ENCODE measurements at regions not wholly inside any gene's neighbourhood (a gene's known extent, or its start where the extent isn't known, plus 50 kb on each side); places are given as distances from the start of the nearest gene placed in this dataset.

DNA sequence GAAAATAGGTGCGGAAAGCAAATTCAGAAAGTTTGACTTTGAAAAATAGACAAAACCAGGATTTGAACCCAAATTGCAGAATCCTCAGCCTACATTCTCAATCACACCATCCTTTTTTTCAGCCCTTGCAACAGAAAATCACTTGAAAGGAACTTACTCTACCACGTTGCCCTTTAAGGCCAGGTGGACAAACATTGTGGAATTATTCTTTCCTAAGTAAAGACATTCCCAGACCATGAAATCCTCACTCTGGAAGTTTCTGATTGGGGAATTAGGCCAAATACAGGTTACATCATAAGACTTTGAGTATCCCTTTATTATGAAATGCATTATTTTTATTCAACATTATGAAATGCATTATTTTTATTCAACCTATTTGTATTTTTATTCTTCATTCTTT is 259.4 kb downstream of the RAD51AP2 start:
- H3K27ac Mint-ChIP-seq (ENCODE audit: unreplicated experiment): no peak overlapping the region
- no peaks in the 10 kb centered on the region for H3K4me1 Mint-ChIP-seq (ENCODE audit: low read depth, unreplicated experiment)
- intact Hi-C loops (cut with micrococcal nuclease; ENCODE audit: unreplicated experiment): no loop called here
- no peaks in the 10 kb centered on the region for H3K27me3 Mint-ChIP-seq (ENCODE audit: unreplicated experiment)
- no TSS peak for BruUV-seq (replicated peaks)
- TF ChIP-seq, protein P1, sequence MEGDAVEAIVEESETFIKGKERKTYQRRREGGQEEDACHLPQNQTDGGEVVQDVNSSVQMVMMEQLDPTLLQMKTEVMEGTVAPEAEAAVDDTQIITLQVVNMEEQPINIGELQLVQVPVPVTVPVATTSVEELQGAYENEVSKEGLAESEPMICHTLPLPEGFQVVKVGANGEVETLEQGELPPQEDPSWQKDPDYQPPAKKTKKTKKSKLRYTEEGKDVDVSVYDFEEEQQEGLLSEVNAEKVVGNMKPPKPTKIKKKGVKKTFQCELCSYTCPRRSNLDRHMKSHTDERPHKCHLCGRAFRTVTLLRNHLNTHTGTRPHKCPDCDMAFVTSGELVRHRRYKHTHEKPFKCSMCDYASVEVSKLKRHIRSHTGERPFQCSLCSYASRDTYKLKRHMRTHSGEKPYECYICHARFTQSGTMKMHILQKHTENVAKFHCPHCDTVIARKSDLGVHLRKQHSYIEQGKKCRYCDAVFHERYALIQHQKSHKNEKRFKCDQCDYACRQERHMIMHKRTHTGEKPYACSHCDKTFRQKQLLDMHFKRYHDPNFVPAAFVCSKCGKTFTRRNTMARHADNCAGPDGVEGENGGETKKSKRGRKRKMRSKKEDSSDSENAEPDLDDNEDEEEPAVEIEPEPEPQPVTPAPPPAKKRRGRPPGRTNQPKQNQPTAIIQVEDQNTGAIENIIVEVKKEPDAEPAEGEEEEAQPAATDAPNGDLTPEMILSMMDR (IDR thresholded peaks at IDR 0.05; ENCODE audit: unreplicated experiment): no peak
- no peak overlapping the region for H3K4me3 Mint-ChIP-seq (ENCODE audit: low read depth, unreplicated experiment)
- no peak for DNase-seq
- no peaks in the 10 kb centered on the region for H3K36me3 Mint-ChIP-seq (ENCODE audit: insufficient read depth, unreplicated experiment)
- peaks cover 7% of the 10 kb centered on the region for H3K9me3 Mint-ChIP-seq (ENCODE audit: low read depth, unreplicated experiment)
- CTCF ChIA-PET: no interaction called here

DNA sequence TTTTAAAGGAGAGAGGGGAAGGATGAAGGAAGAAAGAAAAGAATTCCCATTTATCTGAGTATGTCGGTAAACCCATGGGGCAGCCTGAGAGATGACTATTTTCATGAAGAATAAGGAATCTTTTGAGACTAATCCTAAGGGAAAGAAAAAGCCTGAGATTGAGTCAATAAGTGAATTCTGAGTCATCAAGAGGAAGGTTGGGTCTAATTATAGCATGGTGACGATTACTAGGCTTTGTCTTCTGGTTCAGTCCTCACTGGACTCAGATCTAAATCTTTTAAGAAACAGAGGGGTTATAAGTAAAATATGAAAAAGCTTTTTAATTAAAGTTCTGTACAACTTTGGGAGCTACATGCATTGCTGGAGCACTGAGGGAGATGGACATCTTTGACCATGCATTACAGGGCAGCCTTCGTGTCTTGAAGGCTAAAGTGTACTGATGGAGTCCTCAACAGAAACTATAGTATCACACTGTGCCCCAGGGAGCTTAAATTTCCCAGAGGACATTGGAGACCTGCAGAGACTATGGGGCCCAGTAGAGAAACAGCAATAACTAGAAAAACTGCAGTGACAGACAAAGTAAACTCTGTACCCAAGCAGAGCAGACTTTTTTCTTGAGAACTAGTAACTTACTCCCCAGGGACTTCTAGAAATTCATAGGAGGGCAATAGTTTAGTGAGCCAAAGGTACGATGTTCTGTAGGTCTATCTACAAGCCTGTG is 260.9 kb downstream of the RAD51AP2 start:
- no peaks in the 10 kb centered on the region for H3K4me1 Mint-ChIP-seq (ENCODE audit: low read depth, unreplicated experiment)
- no TSS peak for BruUV-seq (replicated peaks)
- no peaks in the 10 kb centered on the region for H3K36me3 Mint-ChIP-seq (ENCODE audit: insufficient read depth, unreplicated experiment)
- CTCF ChIA-PET: no interaction called here
- H3K4me3 Mint-ChIP-seq (ENCODE audit: low read depth, unreplicated experiment): no peak overlapping the region
- no peak for DNase-seq
- peaks cover 7% of the 10 kb centered on the region for H3K9me3 Mint-ChIP-seq (ENCODE audit: low read depth, unreplicated experiment)
- intact Hi-C loops (cut with micrococcal nuclease; ENCODE audit: unreplicated experiment): no loop called here
- H3K27me3 Mint-ChIP-seq (ENCODE audit: unreplicated experiment): no peaks in the 10 kb centered on the region
- no peak overlapping the region for H3K27ac Mint-ChIP-seq (ENCODE audit: unreplicated experiment)
- TF ChIP-seq, protein P1 (IDR thresholded peaks at IDR 0.05; ENCODE audit: unreplicated experiment): no peak

DNA sequence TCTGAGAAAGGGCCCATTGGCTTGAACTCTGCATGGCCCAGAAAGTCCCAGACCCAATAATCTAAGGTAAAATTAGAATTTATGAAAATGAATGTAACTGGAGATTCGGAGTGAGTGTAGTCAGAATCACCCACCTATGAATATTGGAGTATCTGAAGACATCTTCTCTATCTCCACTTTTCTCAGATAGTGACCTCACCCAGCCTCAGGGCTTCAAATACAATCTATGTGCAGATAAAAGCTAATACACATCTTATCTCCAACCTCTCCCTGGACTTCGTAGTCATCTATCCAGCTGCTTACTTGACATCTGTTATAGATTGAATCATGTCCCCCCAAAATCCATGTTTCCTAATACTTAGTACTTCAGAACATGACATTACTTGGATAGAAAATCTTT is 263.2 kb downstream of the RAD51AP2 start:
- Mint-ChIP-seq H3K4me1 (ENCODE audit: low read depth, unreplicated experiment) (no peaks in the 10 kb centered on the region), H3K9me3 (ENCODE audit: low read depth, unreplicated experiment) (peaks cover 10% of the 10 kb centered on the region), H3K27ac (ENCODE audit: unreplicated experiment) (no peak overlapping the region), H3K4me3 (ENCODE audit: low read depth, unreplicated experiment) (no peak overlapping the region), H3K36me3 (ENCODE audit: insufficient read depth, unreplicated experiment) (no peaks in the 10 kb centered on the region), H3K27me3 (ENCODE audit: unreplicated experiment) (no peaks in the 10 kb centered on the region)
- TF ChIP-seq, protein P1 (IDR thresholded peaks at IDR 0.05; ENCODE audit: unreplicated experiment): no peak
- no peak for DNase-seq
- CTCF ChIA-PET: no interaction called here
- no TSS peak for BruUV-seq (replicated peaks)
- intact Hi-C loops (cut with micrococcal nuclease; ENCODE audit: unreplicated experiment): no loop called here

DNA sequence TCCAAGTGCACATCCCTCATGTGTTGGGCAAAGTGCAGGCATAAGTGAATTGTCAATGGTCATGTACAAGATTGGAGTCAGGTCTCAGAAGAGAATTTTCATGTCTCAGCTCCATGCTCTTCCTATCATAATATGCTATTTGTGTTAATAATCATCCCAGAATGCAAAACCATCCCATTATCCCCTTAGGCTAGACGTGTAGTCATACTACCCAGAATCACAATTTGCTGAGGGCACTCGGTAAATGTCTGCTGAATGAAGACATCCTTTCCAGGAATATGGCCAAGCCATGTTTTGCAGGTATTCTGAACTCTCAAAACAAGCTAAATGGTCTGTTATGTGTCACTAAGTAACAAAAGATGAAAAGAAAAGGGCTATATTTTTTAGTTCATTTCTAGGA is 263.8 kb downstream of the RAD51AP2 start:
- H3K4me3 Mint-ChIP-seq (ENCODE audit: low read depth, unreplicated experiment): no peak overlapping the region
- H3K27me3 Mint-ChIP-seq (ENCODE audit: unreplicated experiment): no peaks in the 10 kb centered on the region
- no TSS peak for BruUV-seq (replicated peaks)
- no peak overlapping the region for H3K27ac Mint-ChIP-seq (ENCODE audit: unreplicated experiment)
- intact Hi-C loops (cut with micrococcal nuclease; ENCODE audit: unreplicated experiment): no loop called here
- peaks cover 10% of the 10 kb centered on the region for H3K9me3 Mint-ChIP-seq (ENCODE audit: low read depth, unreplicated experiment)
- no peaks in the 10 kb centered on the region for H3K4me1 Mint-ChIP-seq (ENCODE audit: low read depth, unreplicated experiment)
- CTCF ChIA-PET: no interaction called here
- TF ChIP-seq, protein P1 (IDR thresholded peaks at IDR 0.05; ENCODE audit: unreplicated experiment): no peak
- no peaks in the 10 kb centered on the region for H3K36me3 Mint-ChIP-seq (ENCODE audit: insufficient read depth, unreplicated experiment)
- no peak for DNase-seq
